ENCODE measurements at regions not wholly inside any gene's neighbourhood (a gene's known extent, or its start where the extent isn't known, plus 50 kb on each side); places are given as distances from the start of the nearest gene placed in this dataset.
A peak's percentile ranks its signal among the peaks of the same experiment; 100 is the strongest.

GRCh38 chr2:4144731-4145130, 441.4 kb downstream of the DCDC2C start:
- Histone ChIP-seq H3K23ac (ENCODE audit: low read depth, low read length, poor library complexity) (no peak overlapping the region), H4K91ac (ENCODE audit: low read depth, low read length, poor library complexity) (no peak overlapping the region), H3K27ac (replicated peaks; ENCODE audit: low read length) (no peak overlapping the region), H2BK5ac (ENCODE audit: low read length) (no peak overlapping the region), H3K27me3 (ENCODE audit: control insufficient read depth in 3 of 3, insufficient read depth in 3 of 3, low read depth in 1 of 3, low read length in 3 of 3) (no peaks in the 10 kb centered on the region), H3K4me3 (ENCODE audit: low read length in 2 of 2) (no peak overlapping the region), H3K36me3 (replicated peaks in 1 of 2; ENCODE audit: control insufficient read depth in 2 of 2, insufficient read depth in 2 of 2, low read length in 2 of 2) (no peaks in the 10 kb centered on the region), H3K4ac (ENCODE audit: low read length) (no peak overlapping the region), H3K18ac (ENCODE audit: low read length) (no peak overlapping the region), H3K9ac (ENCODE audit: low read depth, low read length, poor library complexity) (no peak overlapping the region), H4K8ac (ENCODE audit: low read depth, low read length) (no peak overlapping the region), H3K9me3 (replicated peaks in 1 of 2; ENCODE audit: control insufficient read depth in 2 of 2, insufficient read depth in 1 of 2, low read depth in 1 of 2, low read length in 2 of 2) (no peaks in the 10 kb centered on the region), H2AK5ac (ENCODE audit: low read depth, low read length) (no peak overlapping the region), H2BK15ac (ENCODE audit: low read length) (no peak overlapping the region), H2BK12ac (ENCODE audit: low read length) (no peak overlapping the region), H3K4me1 (ENCODE audit: control insufficient read depth in 2 of 2, insufficient read depth in 1 of 2, low read depth in 1 of 2, low read length in 2 of 2) (no peaks in the 10 kb centered on the region), H2AFZ (ENCODE audit: low read length) (no peak overlapping the region), H3K4me2 (ENCODE audit: insufficient read depth, low read length, poor library complexity, severe bottlenecking) (no peak overlapping the region), H3K79me1 (ENCODE audit: low read depth, low read length) (no peaks in the 10 kb centered on the region), H2BK120ac (ENCODE audit: low read depth, low read length) (no peak overlapping the region), H3K14ac (ENCODE audit: low read length) (no peak overlapping the region)
- no peak for DNase-seq (ENCODE audit: low spot score)
- no CpG with 5 or more reads among the region's 1 CpG for WGBS, 2 donors (ENCODE audit: extremely low coverage in 2 of 2, insufficient read length in 2 of 2, insufficient replicate concordance in 1 of 2)

- Histone ChIP-seq H2AFZ (ENCODE audit: low read length) (no peak overlapping the region), H3K4ac (ENCODE audit: low read length) (no peak overlapping the region), H3K9ac (ENCODE audit: low read depth, low read length, poor library complexity) (no peak overlapping the region), H2BK120ac (ENCODE audit: low read depth, low read length) (no peak overlapping the region), H2BK12ac (ENCODE audit: low read length) (no peak overlapping the region), H3K27ac (replicated peaks; ENCODE audit: low read length) (peak overlapping the region; percentile 37), H3K9me3 (replicated peaks in 1 of 2; ENCODE audit: control insufficient read depth in 2 of 2, insufficient read depth in 1 of 2, low read depth in 1 of 2, low read length in 2 of 2) (no peaks in the 10 kb centered on the region), H4K8ac (ENCODE audit: low read depth, low read length) (no peak overlapping the region), H2BK5ac (ENCODE audit: low read length) (no peak overlapping the region), H3K4me3 (ENCODE audit: low read length in 2 of 2) (no peak overlapping the region), H3K4me2 (ENCODE audit: insufficient read depth, low read length, poor library complexity, severe bottlenecking) (no peak overlapping the region), H3K4me1 (ENCODE audit: control insufficient read depth in 2 of 2, insufficient read depth in 1 of 2, low read depth in 1 of 2, low read length in 2 of 2) (peaks cover 0 to 2% of the 10 kb centered on the region in 2 donors), H4K91ac (ENCODE audit: low read depth, low read length, poor library complexity) (no peak overlapping the region), H2AK5ac (ENCODE audit: low read depth, low read length) (no peak overlapping the region), H3K79me1 (ENCODE audit: low read depth, low read length) (no peaks in the 10 kb centered on the region), H3K18ac (ENCODE audit: low read length) (no peak overlapping the region), H3K27me3 (ENCODE audit: control insufficient read depth in 3 of 3, insufficient read depth in 3 of 3, low read depth in 1 of 3, low read length in 3 of 3) (no peaks in the 10 kb centered on the region), H2BK15ac (ENCODE audit: low read length) (no peak overlapping the region), H3K14ac (ENCODE audit: low read length) (no peak overlapping the region), H3K23ac (ENCODE audit: low read depth, low read length, poor library complexity) (no peak overlapping the region), H3K36me3 (replicated peaks in 1 of 2; ENCODE audit: control insufficient read depth in 2 of 2, insufficient read depth in 2 of 2, low read length in 2 of 2) (no peaks in the 10 kb centered on the region)
- WGBS, 2 donors (ENCODE audit: extremely low coverage in 2 of 2, insufficient read length in 2 of 2, insufficient replicate concordance in 1 of 2) = no CpG with 5 or more reads among the region's 2 CpGs
- no peak for DNase-seq (ENCODE audit: low spot score)
Observed at GRCh38 chr2:4151521-4151920, 448.1 kb downstream of the DCDC2C start.

GRCh38 chr2:4152051-4152450, 448.7 kb downstream of the DCDC2C start:
- peak overlapping the region; percentile 37 for H3K27ac ChIP-seq (replicated peaks; ENCODE audit: low read length)
- WGBS, 2 donors (ENCODE audit: extremely low coverage in 2 of 2, insufficient read length in 2 of 2, insufficient replicate concordance in 1 of 2) = no CpG with 5 or more reads among the region's 1 CpG
- H2BK15ac ChIP-seq (ENCODE audit: low read length) = no peak overlapping the region
- no peak overlapping the region for H2BK12ac ChIP-seq (ENCODE audit: low read length)
- H3K79me1 ChIP-seq (ENCODE audit: low read depth, low read length) = no peaks in the 10 kb centered on the region
- H3K9me3 ChIP-seq (replicated peaks in 1 of 2; ENCODE audit: control insufficient read depth in 2 of 2, insufficient read depth in 1 of 2, low read depth in 1 of 2, low read length in 2 of 2) = no peaks in the 10 kb centered on the region
- no peak overlapping the region for H3K4me2 ChIP-seq (ENCODE audit: insufficient read depth, low read length, poor library complexity, severe bottlenecking)
- no peak overlapping the region for H2BK5ac ChIP-seq (ENCODE audit: low read length)
- H2AFZ ChIP-seq (ENCODE audit: low read length) = no peak overlapping the region
- H3K9ac ChIP-seq (ENCODE audit: low read depth, low read length, poor library complexity) = no peak overlapping the region
- DNase-seq (ENCODE audit: low spot score) = no peak
- H3K4me3 ChIP-seq (ENCODE audit: low read length in 2 of 2) = no peak overlapping the region
- no peak overlapping the region for H2AK5ac ChIP-seq (ENCODE audit: low read depth, low read length)
- no peak overlapping the region for H4K8ac ChIP-seq (ENCODE audit: low read depth, low read length)
- no peak overlapping the region for H3K23ac ChIP-seq (ENCODE audit: low read depth, low read length, poor library complexity)
- H3K27me3 ChIP-seq (ENCODE audit: control insufficient read depth in 3 of 3, insufficient read depth in 3 of 3, low read depth in 1 of 3, low read length in 3 of 3) = no peaks in the 10 kb centered on the region
- H4K91ac ChIP-seq (ENCODE audit: low read depth, low read length, poor library complexity) = no peak overlapping the region
- H3K4ac ChIP-seq (ENCODE audit: low read length) = no peak overlapping the region
- no peak overlapping the region for H3K18ac ChIP-seq (ENCODE audit: low read length)
- H3K36me3 ChIP-seq (replicated peaks in 1 of 2; ENCODE audit: control insufficient read depth in 2 of 2, insufficient read depth in 2 of 2, low read length in 2 of 2) = no peaks in the 10 kb centered on the region
- peaks cover 0 to 2% of the 10 kb centered on the region in 2 donors for H3K4me1 ChIP-seq (ENCODE audit: control insufficient read depth in 2 of 2, insufficient read depth in 1 of 2, low read depth in 1 of 2, low read length in 2 of 2)
- H2BK120ac ChIP-seq (ENCODE audit: low read depth, low read length) = no peak overlapping the region
- no peak overlapping the region for H3K14ac ChIP-seq (ENCODE audit: low read length)

- Histone ChIP-seq H3K9ac (ENCODE audit: low read depth, low read length, poor library complexity) (no peak overlapping the region), H2BK120ac (ENCODE audit: low read depth, low read length) (no peak overlapping the region), H2AK5ac (ENCODE audit: low read depth, low read length) (no peak overlapping the region), H2BK15ac (ENCODE audit: low read length) (no peak overlapping the region), H3K14ac (ENCODE audit: low read length) (no peak overlapping the region), H3K4me3 (ENCODE audit: low read length in 2 of 2) (no peak overlapping the region), H3K9me3 (replicated peaks in 1 of 2; ENCODE audit: control insufficient read depth in 2 of 2, insufficient read depth in 1 of 2, low read depth in 1 of 2, low read length in 2 of 2) (peaks cover 0 to 4% of the 10 kb centered on the region in 2 donors), H2BK12ac (ENCODE audit: low read length) (no peak overlapping the region), H3K27me3 (ENCODE audit: control insufficient read depth in 3 of 3, insufficient read depth in 3 of 3, low read depth in 1 of 3, low read length in 3 of 3) (no peaks in the 10 kb centered on the region), H3K27ac (replicated peaks; ENCODE audit: low read length) (no peak overlapping the region), H3K18ac (ENCODE audit: low read length) (no peak overlapping the region), H3K36me3 (replicated peaks in 1 of 2; ENCODE audit: control insufficient read depth in 2 of 2, insufficient read depth in 2 of 2, low read length in 2 of 2) (no peaks in the 10 kb centered on the region), H2BK5ac (ENCODE audit: low read length) (no peak overlapping the region), H3K4me1 (ENCODE audit: control insufficient read depth in 2 of 2, insufficient read depth in 1 of 2, low read depth in 1 of 2, low read length in 2 of 2) (no peaks in the 10 kb centered on the region), H4K91ac (ENCODE audit: low read depth, low read length, poor library complexity) (no peak overlapping the region), H3K4me2 (ENCODE audit: insufficient read depth, low read length, poor library complexity, severe bottlenecking) (no peak overlapping the region), H4K8ac (ENCODE audit: low read depth, low read length) (no peak overlapping the region), H3K79me1 (ENCODE audit: low read depth, low read length) (no peaks in the 10 kb centered on the region), H3K23ac (ENCODE audit: low read depth, low read length, poor library complexity) (no peak overlapping the region), H2AFZ (ENCODE audit: low read length) (no peak overlapping the region), H3K4ac (ENCODE audit: low read length) (no peak overlapping the region)
- WGBS, 2 donors (ENCODE audit: extremely low coverage in 2 of 2, insufficient read length in 2 of 2, insufficient replicate concordance in 1 of 2) = no CpG with 5 or more reads among the region's 2 CpGs
- DNase-seq (ENCODE audit: low spot score) = no peak
Observed at GRCh38 chr2:4168834-4169233, 465.5 kb downstream of the DCDC2C start.
